Calu3 (cell line): ENCODE measurements at regions not wholly inside any gene's neighbourhood (a gene's known extent, or its start where the extent isn't known, plus 50 kb on each side); places are given as distances from the start of the nearest gene placed in this dataset.

ENCODE experiments used
- BruUV-seq: library from RNA; stranded (reverse); fragments of 400-500 nt; replicated peaks from 2 replicates; lab custom pipeline; 2021; lab: Mats Ljungman, UMichigan
- CTCF ChIA-PET: fragments of 300-600 bp; sonication (Branson Sonifier 250); formaldehyde crosslinking; loops from one replicate; lab custom pipeline; 2022; ENCODE audit warnings: antibody characterized with exemption; lab: Charles Lee
- DNase-seq: peaks from one replicate; pipeline ENCODE4 v3.0.0; 2022
- H3K27ac Mint-ChIP-seq: one replicate; pipeline ENCODE4 v1.8.0; 2022; ENCODE audit warnings: mixed read lengths; ENCODE audit not compliant: unreplicated experiment
- H3K27me3 Mint-ChIP-seq: one replicate; pipeline ENCODE4 v1.8.0; 2022; ENCODE audit warnings: mixed read lengths; ENCODE audit not compliant: unreplicated experiment
- H3K36me3 Mint-ChIP-seq: one replicate; pipeline ENCODE4 v1.8.0; 2022; ENCODE audit warnings: mild to moderate bottlenecking, moderate library complexity, mixed read lengths; ENCODE audit not compliant: insufficient read depth, unreplicated experiment
- H3K4me1 Mint-ChIP-seq: one replicate; pipeline ENCODE4 v1.8.0; 2022; ENCODE audit warnings: mild to moderate bottlenecking, low read depth, mixed read lengths; ENCODE audit not compliant: unreplicated experiment
- H3K4me3 Mint-ChIP-seq: one replicate; pipeline ENCODE4 v1.8.0; 2022; ENCODE audit warnings: mild to moderate bottlenecking, low read depth, moderate library complexity, mixed read lengths; ENCODE audit not compliant: unreplicated experiment
- H3K9me3 Mint-ChIP-seq: one replicate; pipeline ENCODE4 v1.8.0; 2022; ENCODE audit warnings: low read depth, mixed read lengths; ENCODE audit not compliant: unreplicated experiment
- intact Hi-C: fragments of 100-400 bp; cut with micrococcal nuclease; formaldehyde crosslinking; loops from one replicate; pipeline ENCODE4 v1.10.0; 2022; ENCODE audit not compliant: unreplicated experiment
- TF ChIP-seq, protein P1 (sequence below): fragments of 200-600 bp; IDR thresholded peaks from one replicate; pipeline ENCODE4 v1.8.0; 2022; ENCODE audit warnings: antibody characterized with exemption; ENCODE audit not compliant: unreplicated experiment

DNA sequence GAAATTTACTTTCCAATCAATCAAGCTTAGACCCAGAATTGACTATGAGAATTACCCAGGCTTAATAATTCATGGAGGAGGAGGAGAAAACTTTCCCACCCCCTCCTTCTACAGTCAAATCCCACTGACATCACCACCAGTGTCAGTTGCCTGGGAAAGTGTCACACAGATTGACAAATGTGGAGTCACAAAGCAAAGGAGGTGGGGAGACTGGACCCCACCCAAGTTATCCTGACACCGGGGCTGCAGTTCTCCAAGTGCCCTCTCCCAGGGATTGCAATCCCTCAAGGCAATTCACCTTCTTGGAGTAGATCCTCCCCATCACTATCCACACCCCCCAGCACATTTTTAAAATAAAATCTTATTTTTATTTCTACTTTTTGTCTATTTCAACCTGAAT lies 100.2 kb upstream of the CDH11 start:
- no peaks in the 10 kb centered on the region for H3K4me1 Mint-ChIP-seq
- no peak for DNase-seq
- H3K27ac Mint-ChIP-seq: no peak overlapping the region
- no peaks in the 10 kb centered on the region for H3K27me3 Mint-ChIP-seq
- H3K9me3 Mint-ChIP-seq: peaks cover 15% of the 10 kb centered on the region
- CTCF ChIA-PET: no interaction called here
- intact Hi-C loops: no loop called here
- no peaks in the 10 kb centered on the region for H3K36me3 Mint-ChIP-seq
- BruUV-seq: no TSS peak
- TF ChIP-seq, protein P1, sequence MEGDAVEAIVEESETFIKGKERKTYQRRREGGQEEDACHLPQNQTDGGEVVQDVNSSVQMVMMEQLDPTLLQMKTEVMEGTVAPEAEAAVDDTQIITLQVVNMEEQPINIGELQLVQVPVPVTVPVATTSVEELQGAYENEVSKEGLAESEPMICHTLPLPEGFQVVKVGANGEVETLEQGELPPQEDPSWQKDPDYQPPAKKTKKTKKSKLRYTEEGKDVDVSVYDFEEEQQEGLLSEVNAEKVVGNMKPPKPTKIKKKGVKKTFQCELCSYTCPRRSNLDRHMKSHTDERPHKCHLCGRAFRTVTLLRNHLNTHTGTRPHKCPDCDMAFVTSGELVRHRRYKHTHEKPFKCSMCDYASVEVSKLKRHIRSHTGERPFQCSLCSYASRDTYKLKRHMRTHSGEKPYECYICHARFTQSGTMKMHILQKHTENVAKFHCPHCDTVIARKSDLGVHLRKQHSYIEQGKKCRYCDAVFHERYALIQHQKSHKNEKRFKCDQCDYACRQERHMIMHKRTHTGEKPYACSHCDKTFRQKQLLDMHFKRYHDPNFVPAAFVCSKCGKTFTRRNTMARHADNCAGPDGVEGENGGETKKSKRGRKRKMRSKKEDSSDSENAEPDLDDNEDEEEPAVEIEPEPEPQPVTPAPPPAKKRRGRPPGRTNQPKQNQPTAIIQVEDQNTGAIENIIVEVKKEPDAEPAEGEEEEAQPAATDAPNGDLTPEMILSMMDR: no peak
- H3K4me3 Mint-ChIP-seq: no peak overlapping the region

DNA sequence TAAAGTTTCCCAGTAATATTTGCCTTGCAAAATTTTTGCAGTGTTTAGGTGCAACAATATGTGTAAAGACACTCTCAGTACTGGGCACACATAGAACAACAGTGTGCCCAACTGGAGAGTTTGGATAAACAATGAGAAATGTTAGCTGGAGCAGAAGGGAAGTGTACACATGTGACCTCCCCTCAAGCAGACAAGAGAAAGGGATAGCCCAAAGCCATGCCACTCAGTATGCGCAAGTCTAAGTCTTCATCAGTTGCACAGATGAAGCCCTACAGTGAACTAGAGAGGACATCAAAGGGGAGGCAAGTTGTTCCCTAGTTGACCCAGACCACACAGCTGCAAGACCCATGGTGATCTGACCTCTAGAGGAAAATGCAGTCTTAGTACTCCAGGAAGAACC lies 97.9 kb upstream of the CDH11 start:
- Mint-ChIP-seq H3K36me3 (no peaks in the 10 kb centered on the region), H3K4me3 (no peak overlapping the region), H3K9me3 (peaks cover 11% of the 10 kb centered on the region), H3K27ac (no peak overlapping the region), H3K4me1 (no peaks in the 10 kb centered on the region), H3K27me3 (no peaks in the 10 kb centered on the region)
- no peak for DNase-seq
- intact Hi-C loops: no loop called here
- TF ChIP-seq, protein P1: no peak
- BruUV-seq: no TSS peak
- CTCF ChIA-PET: no interaction called here

DNA sequence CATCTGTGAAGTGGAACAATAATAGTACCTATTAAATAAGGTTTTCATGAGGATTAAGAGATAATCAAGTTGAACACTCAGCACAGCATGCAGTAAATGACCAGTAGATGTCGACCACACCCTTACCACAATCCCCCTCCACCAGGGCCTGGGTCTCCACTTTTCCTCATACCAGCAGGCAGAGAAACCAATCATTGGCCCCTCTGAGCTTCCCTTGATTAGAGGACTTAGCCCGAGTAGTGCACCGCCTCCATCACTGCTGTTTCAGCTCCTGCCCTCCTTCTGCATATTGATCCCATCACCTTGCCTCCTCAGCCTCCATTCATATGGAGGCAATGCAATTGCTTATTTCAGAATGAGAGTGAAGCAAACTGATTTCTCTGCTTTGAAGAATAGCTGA lies 96.5 kb upstream of the CDH11 start:
- no peak overlapping the region for H3K27ac Mint-ChIP-seq
- DNase-seq: no peak
- intact Hi-C loops: no loop called here
- CTCF ChIA-PET: interaction anchor here (0.6 kb wide), 1 partner anchor 80 kb away, joined by 4 read pairs; no protein-coding TSS in a partner anchor
- H3K4me1 Mint-ChIP-seq: no peaks in the 10 kb centered on the region
- BruUV-seq: no TSS peak
- no peaks in the 10 kb centered on the region for H3K27me3 Mint-ChIP-seq
- no peaks in the 10 kb centered on the region for H3K36me3 Mint-ChIP-seq
- TF ChIP-seq, protein P1: no peak
- no peak overlapping the region for H3K4me3 Mint-ChIP-seq
- H3K9me3 Mint-ChIP-seq: peaks cover 8% of the 10 kb centered on the region

DNA sequence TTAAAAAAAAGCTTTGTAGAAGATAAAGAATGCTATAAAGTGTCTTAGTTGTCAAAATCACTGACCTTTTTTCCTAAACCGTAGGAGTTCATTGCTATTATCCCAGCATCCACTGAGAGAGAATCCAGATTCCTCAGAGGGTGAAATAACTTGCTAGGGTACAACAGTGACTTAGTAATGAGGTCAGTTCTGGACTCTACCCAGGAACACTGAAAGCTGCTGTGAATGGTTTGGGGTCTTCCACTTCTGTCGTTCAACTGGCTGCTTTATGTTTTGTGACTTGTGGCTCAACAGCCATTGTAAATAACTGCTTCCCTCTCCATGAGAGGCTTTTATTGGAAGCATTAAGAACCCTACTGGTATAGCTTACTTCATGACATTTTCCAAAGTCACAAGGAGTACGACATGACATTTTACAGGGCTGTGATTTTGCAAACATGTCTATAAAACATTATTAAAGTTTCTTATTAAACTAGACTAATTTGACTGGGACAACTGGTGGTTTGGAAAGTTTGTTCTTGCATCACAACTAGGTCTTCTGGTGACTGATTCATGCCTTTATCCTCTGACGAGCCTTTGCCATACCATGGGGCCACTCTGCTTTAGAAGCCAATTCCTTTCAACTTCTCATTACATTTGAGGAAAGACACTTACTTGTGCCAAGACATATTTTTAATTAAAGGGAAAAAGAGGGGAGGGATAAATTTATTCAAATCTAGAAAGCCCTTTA lies 92.2 kb upstream of the CDH11 start:
- no peak for DNase-seq
- Mint-ChIP-seq H3K27me3 (no peaks in the 10 kb centered on the region), H3K9me3 (peaks cover 2% of the 10 kb centered on the region), H3K4me3 (no peak overlapping the region), H3K36me3 (no peaks in the 10 kb centered on the region), H3K4me1 (no peaks in the 10 kb centered on the region), H3K27ac (no peak overlapping the region)
- intact Hi-C loops: no loop called here
- TF ChIP-seq, protein P1: no peak
- CTCF ChIA-PET: no interaction called here
- BruUV-seq: no TSS peak
